HL-60 (cell line): ENCODE measurements at regions not wholly inside any gene's neighbourhood (a gene's known extent, or its start where the extent isn't known, plus 50 kb on each side); places are given as distances from the start of the nearest gene placed in this dataset.

Experiments used
- DNase-seq, 2 experiments: peaks; one replicate each; pipeline ENCODE4 v3.0.0-alpha.2; 2010 to 2020; ENCODE audit warnings: low read depth in 1 of 2, low spot score in 1 of 2
- H3K27ac ChIP-seq: fragments of 250-450 bp; sonication (Bioruptor Pico); replicated peaks from 2 replicates; pipeline ENCODE4 v1.5.1; 2020; ENCODE audit warnings: mild to moderate bottlenecking, moderate library complexity
- H3K27me3 ChIP-seq: fragments of 250-450 bp; sonication (Bioruptor Pico); 2 replicates; pipeline ENCODE4 v1.5.1; 2021; ENCODE audit warnings: mild to moderate bottlenecking, moderate library complexity; ENCODE audit not compliant: insufficient read depth, poor library complexity, severe bottlenecking
- H3K4me3 ChIP-seq: replicated peaks from 2 replicates; pipeline ENCODE4 v1.5.1; 2011; ENCODE audit warnings: mild to moderate bottlenecking, control low read depth, low read length; ENCODE audit not compliant: insufficient read depth
- GABPA ChIP-seq: IDR thresholded peaks from 2 replicates; pipeline ENCODE4 v1.6.1; 2012; ENCODE audit warnings: low read depth
- POLR2AphosphoS5 ChIP-seq: IDR thresholded peaks from 2 replicates; pipeline ENCODE4 v1.6.1; 2012; ENCODE audit warnings: low read depth
- SPI1 ChIP-seq: IDR thresholded peaks from 2 replicates; pipeline ENCODE4 v1.6.1; 2012; ENCODE audit warnings: low read depth, mild to moderate bottlenecking, borderline replicate concordance
- TF ChIP-seq, protein P1 (sequence below): IDR thresholded peaks from one replicate; pipeline ENCODE4 v1.5.1; 2011; ENCODE audit warnings: low read length, control low read depth, inconsistent platforms; ENCODE audit not compliant: insufficient read depth
- TF ChIP-seq, protein P2 (sequence below): IDR thresholded peaks from 2 replicates; pipeline ENCODE4 v1.6.1; 2012; ENCODE audit warnings: low read depth; ENCODE audit not compliant: insufficient replicate concordance

DNA sequence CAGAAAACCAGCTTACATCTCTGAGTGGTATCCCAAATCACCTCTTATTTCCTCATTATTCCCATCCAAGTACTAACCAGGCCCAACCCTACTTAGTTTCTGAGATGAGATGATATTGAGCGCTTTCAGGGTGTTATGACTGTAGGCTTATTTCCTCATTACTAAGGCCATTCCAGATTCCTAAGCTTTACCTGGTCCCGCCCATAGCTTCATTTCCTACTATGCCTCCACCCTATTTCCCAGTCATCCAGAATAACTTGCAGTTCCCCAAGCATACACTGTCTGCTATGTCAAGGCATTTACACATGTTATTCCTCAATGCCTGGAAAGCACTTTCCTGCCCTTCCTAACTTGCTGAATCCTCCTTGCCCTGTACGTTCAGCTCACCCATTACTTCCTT is 79.3 kb upstream of the SPAG17 start:
- TF ChIP-seq GABPA (no peak), SPI1 (no peak), POLR2AphosphoS5 (no peak)
- TF ChIP-seq, protein P1, sequence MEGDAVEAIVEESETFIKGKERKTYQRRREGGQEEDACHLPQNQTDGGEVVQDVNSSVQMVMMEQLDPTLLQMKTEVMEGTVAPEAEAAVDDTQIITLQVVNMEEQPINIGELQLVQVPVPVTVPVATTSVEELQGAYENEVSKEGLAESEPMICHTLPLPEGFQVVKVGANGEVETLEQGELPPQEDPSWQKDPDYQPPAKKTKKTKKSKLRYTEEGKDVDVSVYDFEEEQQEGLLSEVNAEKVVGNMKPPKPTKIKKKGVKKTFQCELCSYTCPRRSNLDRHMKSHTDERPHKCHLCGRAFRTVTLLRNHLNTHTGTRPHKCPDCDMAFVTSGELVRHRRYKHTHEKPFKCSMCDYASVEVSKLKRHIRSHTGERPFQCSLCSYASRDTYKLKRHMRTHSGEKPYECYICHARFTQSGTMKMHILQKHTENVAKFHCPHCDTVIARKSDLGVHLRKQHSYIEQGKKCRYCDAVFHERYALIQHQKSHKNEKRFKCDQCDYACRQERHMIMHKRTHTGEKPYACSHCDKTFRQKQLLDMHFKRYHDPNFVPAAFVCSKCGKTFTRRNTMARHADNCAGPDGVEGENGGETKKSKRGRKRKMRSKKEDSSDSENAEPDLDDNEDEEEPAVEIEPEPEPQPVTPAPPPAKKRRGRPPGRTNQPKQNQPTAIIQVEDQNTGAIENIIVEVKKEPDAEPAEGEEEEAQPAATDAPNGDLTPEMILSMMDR = no peak
- TF ChIP-seq, protein P2, sequence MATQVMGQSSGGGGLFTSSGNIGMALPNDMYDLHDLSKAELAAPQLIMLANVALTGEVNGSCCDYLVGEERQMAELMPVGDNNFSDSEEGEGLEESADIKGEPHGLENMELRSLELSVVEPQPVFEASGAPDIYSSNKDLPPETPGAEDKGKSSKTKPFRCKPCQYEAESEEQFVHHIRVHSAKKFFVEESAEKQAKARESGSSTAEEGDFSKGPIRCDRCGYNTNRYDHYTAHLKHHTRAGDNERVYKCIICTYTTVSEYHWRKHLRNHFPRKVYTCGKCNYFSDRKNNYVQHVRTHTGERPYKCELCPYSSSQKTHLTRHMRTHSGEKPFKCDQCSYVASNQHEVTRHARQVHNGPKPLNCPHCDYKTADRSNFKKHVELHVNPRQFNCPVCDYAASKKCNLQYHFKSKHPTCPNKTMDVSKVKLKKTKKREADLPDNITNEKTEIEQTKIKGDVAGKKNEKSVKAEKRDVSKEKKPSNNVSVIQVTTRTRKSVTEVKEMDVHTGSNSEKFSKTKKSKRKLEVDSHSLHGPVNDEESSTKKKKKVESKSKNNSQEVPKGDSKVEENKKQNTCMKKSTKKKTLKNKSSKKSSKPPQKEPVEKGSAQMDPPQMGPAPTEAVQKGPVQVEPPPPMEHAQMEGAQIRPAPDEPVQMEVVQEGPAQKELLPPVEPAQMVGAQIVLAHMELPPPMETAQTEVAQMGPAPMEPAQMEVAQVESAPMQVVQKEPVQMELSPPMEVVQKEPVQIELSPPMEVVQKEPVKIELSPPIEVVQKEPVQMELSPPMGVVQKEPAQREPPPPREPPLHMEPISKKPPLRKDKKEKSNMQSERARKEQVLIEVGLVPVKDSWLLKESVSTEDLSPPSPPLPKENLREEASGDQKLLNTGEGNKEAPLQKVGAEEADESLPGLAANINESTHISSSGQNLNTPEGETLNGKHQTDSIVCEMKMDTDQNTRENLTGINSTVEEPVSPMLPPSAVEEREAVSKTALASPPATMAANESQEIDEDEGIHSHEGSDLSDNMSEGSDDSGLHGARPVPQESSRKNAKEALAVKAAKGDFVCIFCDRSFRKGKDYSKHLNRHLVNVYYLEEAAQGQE = no peak
- Histone ChIP-seq H3K27ac (no peak overlapping the region), H3K27me3 (no peaks in the 10 kb centered on the region)

DNA sequence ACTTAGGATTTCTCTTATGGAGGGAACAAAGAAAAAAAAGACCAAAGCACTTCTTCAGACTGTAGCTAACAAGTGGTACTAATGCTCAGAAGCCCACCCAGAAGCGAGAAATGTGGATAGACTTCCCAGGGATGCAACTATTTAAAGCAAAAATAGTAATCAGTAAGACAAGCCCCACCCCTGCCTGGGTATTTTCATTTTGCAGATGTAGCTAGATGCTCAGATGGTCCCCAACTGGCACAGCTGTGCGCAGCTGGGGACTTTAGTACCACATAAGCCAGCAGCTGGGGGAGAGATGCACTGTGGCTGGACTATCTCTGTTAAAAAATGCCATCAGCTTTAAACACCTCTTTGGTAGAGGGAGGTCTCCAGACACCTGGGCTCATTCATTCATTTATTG is 77.8 kb upstream of the SPAG17 start:
- no peak overlapping the region for H3K4me3 ChIP-seq
- no peak for DNase-seq
- TF ChIP-seq POLR2AphosphoS5 (no peak), GABPA (no peak), SPI1 (no peak)
- TF ChIP-seq, protein P1 = no peak
- TF ChIP-seq, protein P2 = no peak
- no peak overlapping the region for H3K27ac ChIP-seq
- no peaks in the 10 kb centered on the region for H3K27me3 ChIP-seq

More for the DNA sequence above, 79.3 kb upstream of the SPAG17 start:
- no peak for DNase-seq
- H3K4me3 ChIP-seq = no peak overlapping the region

DNA sequence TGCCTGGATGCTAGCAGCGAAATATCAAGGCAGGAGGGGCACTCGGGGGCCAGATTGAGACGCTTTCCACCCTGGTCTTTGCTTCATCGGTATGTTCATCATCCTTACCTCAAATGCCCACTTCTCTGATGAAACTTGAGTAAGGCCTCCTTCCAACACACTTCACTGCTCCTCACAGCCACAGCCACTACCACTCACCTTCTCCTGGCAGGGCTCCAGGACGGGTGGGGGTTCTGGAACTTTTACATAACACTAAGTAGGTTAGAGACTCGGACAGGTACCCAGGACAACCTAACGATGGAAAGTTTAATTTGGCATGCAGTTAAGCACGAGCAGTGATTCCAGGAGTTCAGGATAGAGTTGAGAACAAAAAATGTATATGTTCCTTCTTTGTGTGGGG is 73.9 kb upstream of the SPAG17 start:
- Histone ChIP-seq H3K27ac (no peak overlapping the region), H3K4me3 (no peak overlapping the region), H3K27me3 (no peaks in the 10 kb centered on the region)
- DNase-seq = no peak
- TF ChIP-seq, protein P1 = no peak
- TF ChIP-seq GABPA = no peak
- no peak for TF ChIP-seq SPI1
- TF ChIP-seq, protein P2 = no peak
- TF ChIP-seq POLR2AphosphoS5 = no peak
